IMR-90 (cell line): ENCODE measurements at regions not wholly inside any gene's neighbourhood (a gene's known extent, or its start where the extent isn't known, plus 50 kb on each side); places are given as distances from the start of the nearest gene placed in this dataset.

Experiments used
- ATAC-seq: fragments of 200-7000 bp; cut with Tn5 transposase; 2 replicates; pipeline ENCODE4 v1.9.1; 2020; ENCODE audit warnings: low read depth, mild to moderate bottlenecking, moderate library complexity
- BruUV-seq: library from RNA; stranded (reverse); fragments of 400-500 nt; replicated peaks from 2 replicates; lab custom pipeline; 2021; lab: Mats Ljungman, UMichigan
- CTCF ChIA-PET: fragments of 300-600 bp; formaldehyde crosslinking; extraction: SDS; loops from one replicate; lab custom pipeline; 2021; ENCODE audit warnings: antibody characterized with exemption; lab: Yijun Ruan, JAX
- POLR2A ChIA-PET: fragments of 300-600 bp; sonication (Branson Sonifier 250); formaldehyde crosslinking; loops from one replicate; lab custom pipeline; 2022; ENCODE audit warnings: antibody characterized with exemption; ENCODE audit not compliant: unreplicated experiment; lab: Charles Lee
- DNase-seq: peaks from one replicate; pipeline ENCODE4 v3.0.0; 2013
- H2AFZ ChIP-seq: replicated peaks from 2 replicates; pipeline ENCODE3; 2013; ENCODE audit warnings: low read length, mild to moderate bottlenecking; ENCODE audit not compliant: poor library complexity
- H2AK5ac ChIP-seq: 2 replicates; pipeline ENCODE4 v1.6.1; 2013; ENCODE audit warnings: low read depth, low read length, inconsistent platforms
- H2AK9ac ChIP-seq: replicated peaks from 2 replicates; pipeline ENCODE3; 2013; ENCODE audit warnings: mild to moderate bottlenecking, low read depth, low read length, moderate library complexity; ENCODE audit not compliant: poor library complexity
- H2BK120ac ChIP-seq: 2 replicates; pipeline ENCODE4 v1.6.1; 2013; ENCODE audit warnings: low read depth, low read length, inconsistent platforms
- H2BK15ac ChIP-seq: 3 replicates; pipeline ENCODE4 v1.6.1; 2013; ENCODE audit warnings: low read depth, low read length, inconsistent platforms
- H2BK20ac ChIP-seq: 2 replicates; pipeline ENCODE4 v1.6.1; 2013; ENCODE audit warnings: low read depth, mild to moderate bottlenecking, inconsistent platforms, low read length, moderate library complexity
- H2BK5ac ChIP-seq: 2 replicates; pipeline ENCODE4 v1.6.1; 2013; ENCODE audit warnings: mild to moderate bottlenecking, low read depth, low read length, inconsistent platforms; ENCODE audit not compliant: poor library complexity, severe bottlenecking
- H3K14ac ChIP-seq: replicated peaks from 2 replicates; pipeline ENCODE4 v1.6.1; 2013; ENCODE audit warnings: low read depth, low read length, inconsistent platforms
- H3K18ac ChIP-seq: 2 replicates; pipeline ENCODE4 v1.6.1; 2013; ENCODE audit warnings: low read depth, low read length, control low read depth
- H3K23ac ChIP-seq: 2 replicates; pipeline ENCODE4 v1.6.1; 2013; ENCODE audit warnings: low read depth, low read length, inconsistent platforms
- H3K27ac ChIP-seq: 2 replicates; pipeline ENCODE4 v1.5.1; 2013; ENCODE audit warnings: mild to moderate bottlenecking, control low read depth, low read length; ENCODE audit not compliant: insufficient read depth
- H3K27me3 ChIP-seq: 2 replicates; pipeline ENCODE4 v1.6.1; 2013; ENCODE audit warnings: low read length; ENCODE audit not compliant: control insufficient read depth, insufficient read depth
- H3K36me3 ChIP-seq: 2 replicates; pipeline ENCODE4 v1.6.1; 2013; ENCODE audit warnings: low read length, mixed read lengths; ENCODE audit not compliant: control insufficient read depth, insufficient read depth
- H3K4ac ChIP-seq: 2 replicates; pipeline ENCODE4 v1.6.1; 2013; ENCODE audit warnings: low read depth, low read length, inconsistent platforms
- H3K4me1 ChIP-seq: 2 replicates; pipeline ENCODE4 v1.6.1; 2013; ENCODE audit warnings: low read length, mixed read lengths; ENCODE audit not compliant: control insufficient read depth, insufficient read depth
- H3K4me2 ChIP-seq: 2 replicates; pipeline ENCODE4 v1.6.1; 2013; ENCODE audit warnings: low read depth, mild to moderate bottlenecking, control low read depth, low read length, moderate library complexity
- H3K4me3 ChIP-seq: 2 replicates; pipeline ENCODE4 v1.5.1; 2013; ENCODE audit warnings: low read depth, mild to moderate bottlenecking, control low read depth, low read length, moderate library complexity; ENCODE audit not compliant: insufficient read depth
- H3K56ac ChIP-seq: 2 replicates; pipeline ENCODE4 v1.6.1; 2013; ENCODE audit warnings: low read length, inconsistent platforms; ENCODE audit not compliant: insufficient read depth; ENCODE audit errors: extremely low read depth
- H3K79me1 ChIP-seq, 2 experiments: 2 replicates each; pipeline ENCODE4 v1.6.1; 2013; ENCODE audit warnings: low read length in 2 of 2, inconsistent platforms in 1 of 2, low read depth in 1 of 2
- H3K9ac ChIP-seq: 2 replicates; pipeline ENCODE4 v1.6.1; 2013; ENCODE audit warnings: low read depth, low read length, control low read depth
- H3K9me1 ChIP-seq: 2 replicates; pipeline ENCODE4 v1.6.1; 2013; ENCODE audit warnings: low read length, inconsistent platforms; ENCODE audit not compliant: insufficient read depth
- H3K9me3 ChIP-seq: 2 replicates; pipeline ENCODE4 v1.6.1; 2013; ENCODE audit warnings: low read length; ENCODE audit not compliant: control insufficient read depth, insufficient read depth
- H4K20me1 ChIP-seq: 2 replicates; pipeline ENCODE4 v1.6.1; 2013; ENCODE audit warnings: low read length, inconsistent platforms; ENCODE audit not compliant: insufficient read depth
- H4K5ac ChIP-seq: 2 replicates; pipeline ENCODE4 v1.6.1; 2013; ENCODE audit warnings: mild to moderate bottlenecking, low read depth, low read length, control low read depth
- H4K8ac ChIP-seq, 2 experiments: 2 replicates each; pipeline ENCODE4 v1.6.1; 2013; ENCODE audit warnings: low read depth in 2 of 2, low read length in 2 of 2, control low read depth in 1 of 2, inconsistent platforms in 1 of 2
- H4K91ac ChIP-seq: 2 replicates; pipeline ENCODE4 v1.6.1; 2013; ENCODE audit warnings: low read depth, low read length, inconsistent platforms; ENCODE audit not compliant: insufficient read depth
- BHLHE40 ChIP-seq: fragments of 150-350 bp; IDR thresholded peaks from 2 replicates; pipeline ENCODE4 v1.6.1; 2016; ENCODE audit warnings: mild to moderate bottlenecking, low read depth, low read length
- CEBPB ChIP-seq: IDR thresholded peaks from 2 replicates; pipeline ENCODE4 v1.6.1; 2012; ENCODE audit warnings: low read depth, low read length, improper control_type of control experiment
- CHD1 ChIP-seq: IDR thresholded peaks from 2 replicates; pipeline ENCODE4 v1.6.1; 2012; ENCODE audit warnings: low read depth, low read length, improper control_type of control experiment
- CTCF ChIP-seq: conservative IDR thresholded peaks from 2 replicates; pipeline ENCODE4 v1.5.1; 2012; ENCODE audit warnings: mild to moderate bottlenecking, low read depth, low read length, improper control_type of control experiment
- ELK1 ChIP-seq: fragments of 150-350 bp; IDR thresholded peaks from 2 replicates; pipeline ENCODE4 v1.6.1; 2016; ENCODE audit warnings: low read depth, mild to moderate bottlenecking, low read length, moderate library complexity, borderline replicate concordance
- FOS ChIP-seq: fragments of 150-350 bp; IDR thresholded peaks from 2 replicates; pipeline ENCODE4 v1.6.1; 2016; ENCODE audit warnings: low read depth, low read length
- MAFK ChIP-seq: IDR thresholded peaks from 2 replicates; pipeline ENCODE4 v1.6.1; 2012; ENCODE audit warnings: low read depth, low read length, improper control_type of control experiment
- MAZ ChIP-seq: IDR thresholded peaks from 2 replicates; pipeline ENCODE4 v1.6.1; 2012; ENCODE audit warnings: low read depth, mild to moderate bottlenecking, low read length, improper control_type of control experiment, moderate library complexity, borderline replicate concordance
- MXI1 ChIP-seq: IDR thresholded peaks from 2 replicates; pipeline ENCODE4 v1.6.1; 2012; ENCODE audit warnings: low read depth, mild to moderate bottlenecking, low read length, moderate library complexity, borderline replicate concordance
- NFE2L2 ChIP-seq: fragments of 150-350 bp; IDR thresholded peaks from 2 replicates; pipeline ENCODE4 v1.6.1; 2016; ENCODE audit warnings: low read depth, mild to moderate bottlenecking, low read length
- POLR2A ChIP-seq: IDR thresholded peaks from 2 replicates; pipeline ENCODE4 v1.6.1; 2012; ENCODE audit warnings: mild to moderate bottlenecking, low read depth, low read length
- RAD21 ChIP-seq: IDR thresholded peaks from 2 replicates; pipeline ENCODE4 v1.6.1; 2012; ENCODE audit warnings: low read length, improper control_type of control experiment
- RCOR1 ChIP-seq: IDR thresholded peaks from 2 replicates; pipeline ENCODE4 v1.6.1; 2012; ENCODE audit warnings: mild to moderate bottlenecking, low read length, improper control_type of control experiment; ENCODE audit not compliant: insufficient replicate concordance
- RFX5 ChIP-seq: IDR thresholded peaks from 2 replicates; pipeline ENCODE4 v1.8.0; 2012; ENCODE audit warnings: low read depth, mild to moderate bottlenecking, low read length, moderate library complexity
- SMC3 ChIP-seq: fragments of 150-350 bp; IDR thresholded peaks from 2 replicates; pipeline ENCODE4 v1.6.1; 2016; ENCODE audit warnings: low read depth, mild to moderate bottlenecking, antibody characterized with exemption, low read length, moderate library complexity
- USF2 ChIP-seq: fragments of 150-350 bp; IDR thresholded peaks from 2 replicates; pipeline ENCODE4 v1.6.1; 2017; ENCODE audit warnings: mild to moderate bottlenecking, antibody characterized with exemption, low read length, low read depth
- WGBS, 2 experiments: methylation state at CpG; one replicate each; pipeline versions ENCODE4 v1.1.5 to v1.1.7; 2013; ENCODE audit warnings: missing lambda C conversion rate in 2 of 2; ENCODE audit not compliant: insufficient read length in 1 of 2; ENCODE audit errors: extremely low coverage in 2 of 2; 5-methylcytosine and 5-hydroxymethylcytosine counted together
- dilution Hi-C: fragments of 300-500 bp; cut with HindIII; formaldehyde crosslinking; loops from one replicate; pipeline ENCODE4 v1.14.3; 2018; ENCODE audit warnings: low sequenced_read_pairs; ENCODE audit not compliant: unreplicated experiment
- in situ Hi-C: fragments of 300-500 bp; cut with MboI; formaldehyde crosslinking; loops from 3 replicates; pipeline ENCODE4 v1.14.3; 2019; ENCODE audit warnings: low sequenced_read_pairs, inconsistent platforms, mixed read lengths
- intact Hi-C: fragments of 100-400 bp; cut with micrococcal nuclease; formaldehyde crosslinking; loops from 2 replicates; pipeline ENCODE4 v1.10.0; 2022

GRCh38 chr1:193666485-193667083, 480.2 kb upstream of the B3GALT2 start:
- no peak overlapping the region for H2BK5ac ChIP-seq
- H2AFZ ChIP-seq, result no peak overlapping the region
- no peak overlapping the region for H2BK20ac ChIP-seq
- H3K36me3 ChIP-seq, result no peaks in the 10 kb centered on the region
- H3K27me3 ChIP-seq, result no peaks in the 10 kb centered on the region
- WGBS, 2 experiments, result 100% methylated on average over 2 of the region's 7 CpGs; no CpG with 5 or more reads in 1 of the 2 experiments
- H3K4me1 ChIP-seq, result no peaks in the 10 kb centered on the region
- in situ Hi-C loops (no loop called here), intact Hi-C loops (no loop called here), dilution Hi-C loops (no loop called here)
- CTCF ChIA-PET, result no interaction called here
- no peak overlapping the region for H3K23ac ChIP-seq
- H3K4me3 ChIP-seq, result no peak overlapping the region
- H4K91ac ChIP-seq, result no peak overlapping the region
- H3K18ac ChIP-seq, result no peak overlapping the region
- H2BK120ac ChIP-seq, result no peak overlapping the region
- no peak overlapping the region for H3K4ac ChIP-seq
- POLR2A ChIA-PET, result no interaction called here
- no peaks in the 10 kb centered on the region for H3K9me3 ChIP-seq
- H2AK5ac ChIP-seq, result no peak overlapping the region
- no peaks in the 10 kb centered on the region for H3K9me1 ChIP-seq
- no peak overlapping the region for H3K56ac ChIP-seq
- DNase-seq, result no peak
- H3K79me1 ChIP-seq, result no peaks in the 10 kb centered on the region
- TF ChIP-seq ELK1, result no peak
- TF ChIP-seq BHLHE40, result no peak
- TF ChIP-seq RCOR1, result no peak
- TF ChIP-seq CTCF, result no peak
- TF ChIP-seq USF2, result no peak
- no peak for TF ChIP-seq CEBPB
- no peak for TF ChIP-seq MXI1
- TF ChIP-seq CHD1, result no peak
- no peak for TF ChIP-seq MAZ
- TF ChIP-seq SMC3, result no peak
- no peak for TF ChIP-seq RFX5
- TF ChIP-seq NFE2L2, result no peak
- no peak for TF ChIP-seq FOS
- no peak for TF ChIP-seq MAFK
- TF ChIP-seq RAD21, result no peak
- TF ChIP-seq POLR2A, result no peak
- BruUV-seq, result no TSS peak
- no peak overlapping the region for H3K27ac ChIP-seq
- no peak overlapping the region for H2AK9ac ChIP-seq
- no peak for ATAC-seq
- no peak overlapping the region for H3K9ac ChIP-seq
- H4K8ac ChIP-seq, result no peak overlapping the region
- H4K5ac ChIP-seq, result no peak overlapping the region
- no peaks in the 10 kb centered on the region for H4K20me1 ChIP-seq
- H3K14ac ChIP-seq, result no peak overlapping the region
- no peak overlapping the region for H3K4me2 ChIP-seq
- no peak overlapping the region for H2BK15ac ChIP-seq
